ENCODE measurements at regions not wholly inside any gene's neighbourhood (a gene's known extent, or its start where the extent isn't known, plus 50 kb on each side); places are given as distances from the start of the nearest gene placed in this dataset.

DNA sequence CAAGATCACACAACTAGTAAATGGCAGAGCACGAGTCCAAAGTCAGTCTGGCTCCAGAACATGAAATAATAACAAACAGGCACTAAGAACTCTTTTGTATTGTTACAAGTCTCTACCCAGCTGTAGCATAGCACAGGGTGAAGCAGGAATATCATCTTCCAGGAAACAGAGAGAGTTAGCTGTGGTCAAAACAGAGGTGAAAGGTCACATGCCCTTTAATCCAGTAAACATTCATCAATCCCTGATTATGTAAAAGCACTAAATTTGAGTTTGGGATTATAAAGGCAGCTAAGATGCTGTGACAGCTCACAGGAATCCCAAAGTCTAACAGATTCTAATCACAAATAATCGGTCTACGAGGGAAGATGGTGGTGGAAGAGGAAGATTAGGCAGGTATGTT lies 133.0 kb upstream of the ASTN2 start:
- DNase-seq (ENCODE audit: low spot score), result no peak

GRCh38 chr9:117546894-117547678 lies 132.2 kb upstream of the ASTN2 start:
- no peak for DNase-seq (ENCODE audit: low spot score)

- no peak for DNase-seq (ENCODE audit: low spot score)
Measured at GRCh38 chr9:117545846-117546245, 131.0 kb upstream of the ASTN2 start.

GRCh38 chr9:117543089-117543488 lies 128.2 kb upstream of the ASTN2 start:
- DNase-seq (ENCODE audit: low spot score), result no peak

DNA sequence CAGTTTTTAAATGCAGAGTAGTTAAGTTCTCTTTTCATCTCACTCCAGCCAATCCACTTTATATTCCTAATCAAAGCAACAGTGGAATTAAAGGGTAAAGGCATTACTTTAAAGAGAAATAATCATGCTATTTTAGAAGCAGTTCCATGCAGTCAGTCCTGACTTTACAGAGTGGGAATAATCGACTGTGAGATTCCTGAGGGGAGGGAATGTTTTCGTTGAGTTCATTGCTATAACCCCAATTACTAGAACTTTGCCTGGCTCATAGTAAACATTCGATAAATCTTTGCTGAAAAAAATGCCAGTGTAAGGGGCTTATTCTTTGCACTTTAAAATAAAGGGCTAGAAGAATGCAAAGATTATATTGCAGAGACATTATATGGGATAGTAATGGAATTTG lies 127.2 kb upstream of the ASTN2 start:
- no peak for DNase-seq (ENCODE audit: low spot score)

DNA sequence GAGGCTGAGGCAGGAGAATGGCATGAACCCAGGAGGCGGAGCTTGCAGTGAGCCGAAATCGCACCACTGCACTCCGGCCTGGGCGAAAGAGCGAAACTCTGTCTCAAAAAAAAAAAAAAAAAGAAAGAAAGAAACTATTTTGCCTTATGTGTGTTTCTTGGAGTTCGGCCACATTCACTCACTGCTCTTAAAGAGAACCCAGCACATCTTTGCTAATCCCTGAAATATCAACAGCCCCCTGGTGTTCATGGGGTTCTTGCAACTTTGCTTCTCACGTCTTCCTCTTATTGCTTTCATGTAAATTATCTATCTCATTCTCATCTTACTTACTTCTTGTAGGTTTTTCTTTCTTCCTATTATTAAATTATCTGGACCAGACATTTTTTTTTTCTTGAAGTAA lies 126.3 kb upstream of the ASTN2 start:
- DNase-seq (ENCODE audit: low spot score), result no peak

- DNase-seq (ENCODE audit: low spot score), result no peak
Measured at GRCh38 chr9:117535973-117536372, 121.1 kb upstream of the ASTN2 start.

DNA sequence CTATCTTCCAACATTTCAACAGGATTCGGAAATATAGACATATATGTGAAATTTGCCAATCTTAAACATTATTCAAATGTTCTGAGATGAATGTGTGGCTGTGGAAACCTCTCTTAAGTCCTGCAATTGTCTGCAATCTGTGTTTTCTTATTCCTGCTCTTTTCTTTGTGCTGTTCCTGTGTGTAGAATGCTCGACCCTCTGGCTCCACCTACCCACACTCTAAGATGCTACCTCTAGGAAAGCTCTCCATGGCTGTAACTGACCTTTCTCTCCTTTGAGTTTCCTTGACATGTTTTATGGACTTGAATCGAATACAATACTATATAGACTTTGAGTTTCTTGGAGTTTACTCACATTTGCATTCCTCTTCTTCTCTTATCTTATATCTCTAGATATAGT lies 120.6 kb upstream of the ASTN2 start:
- no peak for DNase-seq (ENCODE audit: low spot score)

DNA sequence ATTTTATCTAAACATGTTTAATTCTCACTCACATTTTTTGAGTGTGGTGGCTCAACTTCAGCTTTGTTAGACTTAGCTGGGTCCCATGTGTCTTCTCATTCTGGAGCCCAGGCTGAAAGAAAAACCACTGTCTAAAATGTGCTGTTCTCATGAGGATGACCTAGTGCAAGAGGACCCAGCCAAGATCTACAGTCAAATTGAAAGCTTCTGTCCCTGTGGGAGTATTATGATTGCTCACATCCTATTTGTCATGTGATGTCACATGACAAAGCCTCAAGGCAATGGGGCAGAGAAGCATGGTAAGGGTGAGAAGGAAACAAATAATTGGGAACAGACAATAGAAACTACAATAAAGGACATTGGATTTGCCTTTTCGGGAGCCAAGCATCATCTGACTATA lies 113.4 kb upstream of the ASTN2 start:
- no peak for DNase-seq (ENCODE audit: low spot score)

DNA sequence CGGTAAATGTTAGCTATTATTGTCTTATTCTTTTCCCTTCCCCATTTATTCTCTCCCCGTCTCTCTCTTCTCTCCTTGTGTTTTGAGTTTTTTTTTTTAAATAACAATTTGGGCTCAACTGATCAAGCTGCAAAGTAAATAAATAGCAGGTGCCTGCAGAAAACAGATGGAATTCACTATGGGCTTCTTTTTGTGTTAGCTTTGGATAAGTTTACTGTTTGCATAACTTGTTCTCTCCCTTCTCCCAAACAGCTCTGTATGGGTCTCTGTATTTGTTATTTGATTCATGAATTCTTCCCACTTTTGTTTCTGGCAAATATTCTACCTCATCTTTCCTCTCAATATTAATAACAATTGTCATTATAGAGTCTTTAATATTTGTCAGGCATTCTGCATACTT lies 111.8 kb upstream of the ASTN2 start:
- no peak for DNase-seq (ENCODE audit: low spot score)

DNA sequence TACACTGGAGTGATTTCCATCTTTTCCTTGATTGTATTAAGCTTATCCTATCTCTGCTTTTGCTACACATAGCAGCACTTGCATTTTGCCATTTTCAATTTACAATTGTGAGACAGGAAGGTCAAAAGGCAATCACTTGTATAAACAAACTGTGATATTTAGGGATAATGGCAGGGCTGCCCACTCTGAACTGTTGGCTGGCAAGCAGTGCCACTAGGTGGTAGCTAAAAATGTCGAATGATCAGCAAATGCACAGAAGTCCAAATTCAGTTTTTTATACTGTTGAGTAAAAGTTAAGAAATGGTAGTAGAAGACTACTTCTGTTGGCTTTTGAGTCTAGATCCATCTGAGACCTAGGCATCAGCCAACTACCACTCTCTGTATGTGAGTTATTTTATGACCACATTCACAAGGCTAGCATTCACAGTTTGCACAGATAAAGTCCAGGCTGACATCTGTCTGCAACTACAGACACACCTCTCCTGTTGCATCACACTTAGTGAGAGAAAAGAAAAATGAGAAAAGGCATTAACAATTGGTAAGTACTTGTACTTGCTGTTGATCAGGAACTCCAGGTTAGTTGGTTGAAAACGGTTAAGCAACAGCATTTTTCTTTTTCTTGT lies 108.8 kb upstream of the ASTN2 start:
- no peak for DNase-seq (ENCODE audit: low spot score)

DNA sequence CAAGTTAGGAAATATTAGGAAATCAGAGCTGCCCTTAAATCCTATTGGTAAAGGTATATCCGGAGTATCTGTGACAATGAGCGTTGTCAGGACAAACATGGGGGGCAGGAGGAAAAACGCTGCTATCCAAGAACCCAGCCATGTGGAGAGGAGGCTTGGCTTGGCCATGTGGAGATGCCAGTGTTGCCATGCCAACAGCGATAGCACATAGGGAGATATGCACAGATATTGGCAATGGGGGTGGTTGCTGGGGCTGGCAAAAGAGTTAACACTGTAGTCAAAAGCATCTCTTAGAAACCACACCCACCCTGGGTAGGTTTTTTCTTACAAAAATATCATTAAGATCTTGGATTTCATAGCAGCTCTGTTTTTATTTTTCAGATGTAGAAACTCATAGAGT lies 106.4 kb upstream of the ASTN2 start:
- no peak for DNase-seq (ENCODE audit: low spot score)

GRCh38 chr9:117516676-117517632 lies 102.1 kb upstream of the ASTN2 start:
- no peak for DNase-seq (ENCODE audit: low spot score)

DNA sequence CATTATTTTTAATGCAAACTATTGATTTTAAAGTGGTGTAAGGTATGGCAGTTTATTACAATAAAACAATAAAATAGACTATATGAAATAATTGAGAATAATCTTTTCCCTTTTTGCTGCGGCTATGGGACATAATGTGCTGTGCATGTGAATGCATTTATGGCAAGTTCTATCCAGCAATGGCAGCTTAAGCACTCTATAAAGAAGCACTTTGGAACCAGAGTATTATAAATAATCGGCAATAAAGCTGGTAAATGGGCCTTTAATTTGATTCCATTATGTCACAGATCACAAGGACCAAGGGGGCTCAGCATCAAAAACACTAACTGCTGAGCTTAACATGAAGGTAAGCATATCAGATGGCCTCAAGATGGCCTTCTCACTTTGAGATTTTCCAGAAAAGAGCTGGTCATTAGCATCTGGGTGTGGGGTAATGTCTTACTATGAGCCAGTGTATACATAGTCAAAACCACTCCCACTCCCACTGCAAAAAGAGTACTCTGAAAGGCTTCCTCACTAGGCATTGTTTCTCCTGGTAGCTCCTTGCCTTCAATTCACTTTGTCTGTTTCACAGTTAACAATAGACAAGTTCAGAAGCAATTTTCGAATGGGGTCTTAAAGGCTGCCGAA lies 97.1 kb upstream of the ASTN2 start:
- no peak for DNase-seq (ENCODE audit: low spot score)

GRCh38 chr9:117496307-117496706 lies 81.5 kb upstream of the ASTN2 start:
- no peak for DNase-seq (ENCODE audit: low spot score)

GRCh38 chr9:117494401-117495090 lies 79.7 kb upstream of the ASTN2 start:
- no peak for DNase-seq (ENCODE audit: low spot score)

DNA sequence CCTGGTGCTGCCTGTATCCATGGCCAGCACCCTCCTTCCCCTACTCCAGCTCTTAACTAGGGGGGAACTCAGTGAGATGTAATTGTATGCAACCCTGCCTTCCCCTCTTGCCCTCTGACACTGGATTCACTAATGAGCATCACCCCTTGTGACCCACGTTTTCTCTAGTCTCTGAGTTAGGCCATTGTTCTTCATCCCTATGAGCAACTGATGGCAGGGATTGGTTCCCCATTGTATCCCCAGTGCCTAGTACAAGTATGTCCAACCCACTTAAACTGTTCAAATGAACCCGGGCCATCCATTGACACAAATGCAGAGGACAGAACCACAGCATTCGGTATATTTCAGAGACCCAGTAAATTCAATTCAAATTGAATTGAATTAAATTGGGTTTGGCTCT lies 77.6 kb upstream of the ASTN2 start:
- no peak for DNase-seq (ENCODE audit: low spot score)

DNA sequence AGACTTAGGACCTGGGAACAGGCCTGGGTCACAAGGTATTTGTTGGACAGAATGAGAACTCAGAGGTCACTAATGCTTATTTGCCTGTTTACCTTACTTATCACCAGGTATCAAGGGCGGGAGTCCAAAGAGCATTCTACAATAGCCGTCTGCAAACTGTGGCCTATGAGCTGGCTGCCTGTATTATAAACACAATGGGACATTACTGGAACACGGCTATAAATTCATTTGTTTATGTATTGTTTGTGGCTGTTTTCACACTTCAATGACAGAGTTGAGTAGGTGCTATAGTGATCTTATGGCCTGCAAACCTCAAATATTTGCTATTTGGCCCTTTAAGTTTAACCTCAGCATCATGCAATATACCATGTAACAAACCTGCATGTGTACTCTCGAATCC lies 76.6 kb upstream of the ASTN2 start:
- no peak for DNase-seq (ENCODE audit: low spot score)

- no peak for DNase-seq (ENCODE audit: low spot score)
Measured at GRCh38 chr9:117490199-117490598, 75.3 kb upstream of the ASTN2 start.

DNA sequence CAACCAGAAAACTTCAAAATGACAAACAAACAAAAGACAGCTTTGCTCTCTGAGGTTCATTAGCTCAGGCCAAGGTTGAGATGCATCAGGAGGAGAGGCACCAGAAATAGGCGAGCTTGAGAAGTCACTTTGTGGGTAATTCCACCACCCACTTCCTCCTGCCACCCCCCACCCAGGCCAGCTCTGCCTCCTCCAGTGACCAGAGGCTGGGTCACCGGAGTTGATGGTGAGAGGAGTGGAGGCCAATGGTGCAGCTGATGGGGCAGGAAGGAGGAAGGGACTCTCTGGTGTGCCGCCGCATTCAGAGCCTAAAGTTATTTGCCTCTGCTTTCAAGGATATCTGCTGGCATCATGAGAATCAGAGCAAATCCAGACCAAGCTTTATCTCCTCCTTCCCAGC lies 73.8 kb upstream of the ASTN2 start:
- DNase-seq (ENCODE audit: low spot score), result no peak

- peak; percentile 69 for DNase-seq (ENCODE audit: low spot score)
Measured at GRCh38 chr9:117487555-117488175, 72.8 kb upstream of the ASTN2 start.

All from LoVo (cell line).